ENCODE measurements at regions not wholly inside any gene's neighbourhood (a gene's known extent, or its start where the extent isn't known, plus 50 kb on each side); places are given as distances from the start of the nearest gene placed in this dataset.

DNA sequence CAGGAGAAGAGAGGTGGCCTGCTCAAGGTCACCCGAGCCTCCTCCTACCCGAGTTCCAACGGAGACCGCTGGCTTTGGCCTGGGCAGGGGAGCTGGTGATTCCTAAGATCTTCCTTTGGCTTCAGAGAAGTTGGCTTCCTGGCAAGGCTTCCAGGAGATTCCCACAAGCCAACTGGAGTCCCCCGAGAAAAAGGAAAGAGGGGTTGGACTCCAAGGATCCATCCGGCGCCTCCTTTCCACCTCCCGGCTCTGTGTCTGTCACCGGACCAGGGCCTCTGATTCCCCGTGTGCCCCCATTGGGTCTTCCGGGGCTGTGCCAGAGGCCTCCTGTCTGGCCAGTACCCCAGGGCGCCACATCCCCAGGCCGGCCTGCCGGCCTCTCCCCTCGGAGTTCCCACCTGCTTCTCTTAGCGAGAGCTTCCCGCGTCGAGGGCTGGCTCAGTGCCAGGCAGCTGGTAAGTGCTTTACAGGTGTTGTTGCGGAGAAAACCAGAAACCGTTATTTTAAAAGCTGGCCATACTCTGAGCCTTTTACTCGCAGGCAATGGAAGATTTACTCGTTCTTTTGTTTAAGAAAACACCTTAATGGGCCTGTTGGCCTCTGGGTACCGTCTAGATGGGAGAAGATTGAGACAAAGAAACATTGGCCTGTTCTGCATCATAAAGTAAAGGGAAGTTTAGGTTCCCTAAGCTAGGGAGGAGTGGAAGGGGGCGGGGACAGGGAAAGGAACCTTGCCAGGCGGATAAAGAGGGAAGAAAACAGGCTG lies 258.4 kb upstream of the SDK2 start:
- no peak overlapping the region; the same call in 1 of the 2 replicates for H3K4me2 ChIP-seq (ENCODE audit: low read depth, low read length)
- peak; percentile 19 for DNase-seq
- H3K9me3 ChIP-seq (replicated peaks; ENCODE audit: insufficient read depth, low read length): no peaks in the 10 kb centered on the region
- no peak overlapping the region for H3K4me3 ChIP-seq (ENCODE audit: low read length)
- H3K79me2 ChIP-seq (ENCODE audit: low read length): no peaks in the 10 kb centered on the region
- H3K27ac ChIP-seq (ENCODE audit: low read length): no peak overlapping the region
- H3K4me1 ChIP-seq (ENCODE audit: low read length): no peaks in the 10 kb centered on the region
- H3K36me3 ChIP-seq (replicated peaks; ENCODE audit: insufficient read depth, low read length): no peaks in the 10 kb centered on the region
- no peaks in the 10 kb centered on the region for H3K9me2 ChIP-seq (replicated peaks; ENCODE audit: insufficient read depth, low read length)
- no peak overlapping the region for H3K9ac ChIP-seq (ENCODE audit: low read length)
- no peaks in the 10 kb centered on the region for H3F3A ChIP-seq (ENCODE audit: insufficient read depth, low read length)
- TF ChIP-seq EZH2 (optimal IDR thresholded peaks at IDR 0.05; ENCODE audit: low read depth, low read length): no peak
- TF ChIP-seq, protein P1, sequence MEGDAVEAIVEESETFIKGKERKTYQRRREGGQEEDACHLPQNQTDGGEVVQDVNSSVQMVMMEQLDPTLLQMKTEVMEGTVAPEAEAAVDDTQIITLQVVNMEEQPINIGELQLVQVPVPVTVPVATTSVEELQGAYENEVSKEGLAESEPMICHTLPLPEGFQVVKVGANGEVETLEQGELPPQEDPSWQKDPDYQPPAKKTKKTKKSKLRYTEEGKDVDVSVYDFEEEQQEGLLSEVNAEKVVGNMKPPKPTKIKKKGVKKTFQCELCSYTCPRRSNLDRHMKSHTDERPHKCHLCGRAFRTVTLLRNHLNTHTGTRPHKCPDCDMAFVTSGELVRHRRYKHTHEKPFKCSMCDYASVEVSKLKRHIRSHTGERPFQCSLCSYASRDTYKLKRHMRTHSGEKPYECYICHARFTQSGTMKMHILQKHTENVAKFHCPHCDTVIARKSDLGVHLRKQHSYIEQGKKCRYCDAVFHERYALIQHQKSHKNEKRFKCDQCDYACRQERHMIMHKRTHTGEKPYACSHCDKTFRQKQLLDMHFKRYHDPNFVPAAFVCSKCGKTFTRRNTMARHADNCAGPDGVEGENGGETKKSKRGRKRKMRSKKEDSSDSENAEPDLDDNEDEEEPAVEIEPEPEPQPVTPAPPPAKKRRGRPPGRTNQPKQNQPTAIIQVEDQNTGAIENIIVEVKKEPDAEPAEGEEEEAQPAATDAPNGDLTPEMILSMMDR (IDR thresholded peaks at IDR 0.05; ENCODE audit: low read length): no peak
- TF ChIP-seq EZH2phosphoT487 (IDR thresholded peaks at IDR 0.05; ENCODE audit: low read length): no peak
- no peaks in the 10 kb centered on the region; the same call in 1 of the 2 replicates for H4K20me1 ChIP-seq (ENCODE audit: insufficient read depth, low read length)
- H2AFZ ChIP-seq (ENCODE audit: low read length): no peak overlapping the region
- peaks cover 79% of the 10 kb centered on the region for H3K27me3 ChIP-seq (replicated peaks; ENCODE audit: insufficient read depth, low read length)

DNA sequence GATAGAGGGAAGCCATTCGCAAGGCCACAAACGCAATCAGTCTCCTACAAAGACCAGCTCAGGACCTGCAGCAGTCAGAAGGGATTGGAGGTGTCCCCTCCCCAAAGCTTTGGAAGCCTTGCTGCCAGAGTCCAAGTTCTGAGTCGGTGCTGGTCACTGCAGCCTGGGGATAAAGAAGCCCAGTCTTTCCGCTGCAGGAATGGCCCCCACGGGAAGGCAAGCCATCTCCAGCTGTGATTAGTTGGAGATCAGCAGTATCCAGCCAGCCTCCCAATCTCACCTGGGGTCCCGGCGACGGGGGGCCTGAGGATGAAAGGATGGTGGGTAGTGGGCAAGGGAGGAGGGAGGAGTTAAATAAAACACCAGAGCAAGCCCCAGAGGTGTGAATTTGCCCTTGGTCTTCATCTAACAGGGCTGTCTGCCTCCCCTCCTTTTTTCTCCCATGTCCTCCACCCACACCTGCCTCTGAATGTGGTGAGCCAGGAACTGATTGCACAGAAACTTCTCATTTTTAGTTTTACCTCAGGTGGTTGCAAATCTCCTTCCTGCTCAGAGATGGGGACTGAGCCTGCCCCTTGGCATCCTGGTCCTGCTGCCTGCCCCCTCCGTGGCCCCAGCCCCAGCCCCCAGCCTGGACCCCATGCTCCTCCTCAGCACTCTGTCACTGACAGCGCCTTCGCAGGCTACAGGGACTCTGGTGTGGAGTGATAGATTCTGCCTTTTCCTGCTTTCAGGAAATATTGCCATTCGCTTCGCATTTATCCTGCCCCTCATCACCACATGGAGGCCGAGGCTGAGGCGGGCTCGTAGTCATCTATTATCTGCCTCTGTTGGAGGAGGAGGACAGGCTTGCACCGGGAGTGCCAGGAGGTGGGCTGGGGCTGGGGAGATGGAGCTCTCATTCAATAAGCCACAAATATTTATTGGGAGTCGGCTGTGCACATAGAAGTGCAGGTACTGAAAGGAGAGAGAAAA lies 262.9 kb upstream of the SDK2 start:
- Histone ChIP-seq H3K9me2 (replicated peaks; ENCODE audit: insufficient read depth, low read length) (no peaks in the 10 kb centered on the region), H3K9me3 (replicated peaks; ENCODE audit: insufficient read depth, low read length) (no peaks in the 10 kb centered on the region), H3K9ac (ENCODE audit: low read length) (no peak overlapping the region), H3K79me2 (ENCODE audit: low read length) (no peaks in the 10 kb centered on the region), H2AFZ (ENCODE audit: low read length) (no peak overlapping the region), H3K36me3 (replicated peaks; ENCODE audit: insufficient read depth, low read length) (no peaks in the 10 kb centered on the region), H3K4me2 (ENCODE audit: low read depth, low read length) (no peak overlapping the region), H3K27ac (ENCODE audit: low read length) (no peak overlapping the region), H3K27me3 (replicated peaks; ENCODE audit: insufficient read depth, low read length) (peaks cover 74% of the 10 kb centered on the region), H3K4me3 (ENCODE audit: low read length) (no peak overlapping the region), H3K4me1 (ENCODE audit: low read length) (no peaks in the 10 kb centered on the region), H3F3A (ENCODE audit: insufficient read depth, low read length) (no peaks in the 10 kb centered on the region), H4K20me1 (ENCODE audit: insufficient read depth, low read length) (no peaks in the 10 kb centered on the region; the same call in 1 of the 2 replicates)
- DNase-seq: no peak
- no peak for TF ChIP-seq EZH2 (optimal IDR thresholded peaks at IDR 0.05; ENCODE audit: low read depth, low read length)
- TF ChIP-seq, protein P1 (IDR thresholded peaks at IDR 0.05; ENCODE audit: low read length): no peak
- TF ChIP-seq EZH2phosphoT487 (IDR thresholded peaks at IDR 0.05; ENCODE audit: low read length): no peak

DNA sequence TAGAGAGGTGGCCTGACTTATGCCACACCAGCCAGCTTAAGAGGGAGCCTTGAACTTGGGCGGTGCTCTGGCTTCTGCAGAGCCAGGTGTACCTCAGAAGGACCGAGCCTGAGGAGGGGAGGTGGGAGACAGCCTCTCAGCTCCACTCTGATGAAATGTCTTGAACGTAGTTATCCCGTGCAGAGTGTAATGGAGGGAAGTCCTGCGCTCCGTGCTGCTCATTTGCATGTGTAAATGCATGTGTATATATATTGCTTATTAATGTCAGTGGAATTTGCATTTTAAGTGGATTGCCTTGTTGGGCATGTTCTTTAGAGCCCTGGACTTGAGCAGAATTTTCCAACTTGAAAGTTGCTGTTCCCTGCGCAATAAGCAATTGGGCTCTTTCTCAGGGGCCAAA lies 264.9 kb upstream of the SDK2 start:
- Histone ChIP-seq H3K9ac (ENCODE audit: low read length) (no peak overlapping the region), H3K4me1 (ENCODE audit: low read length) (no peaks in the 10 kb centered on the region), H3K4me3 (ENCODE audit: low read length) (no peak overlapping the region), H3K27me3 (replicated peaks; ENCODE audit: insufficient read depth, low read length) (peaks cover 54% of the 10 kb centered on the region), H3K36me3 (replicated peaks; ENCODE audit: insufficient read depth, low read length) (no peaks in the 10 kb centered on the region), H3F3A (ENCODE audit: insufficient read depth, low read length) (no peaks in the 10 kb centered on the region), H3K27ac (ENCODE audit: low read length) (no peak overlapping the region), H3K79me2 (ENCODE audit: low read length) (no peaks in the 10 kb centered on the region), H3K4me2 (ENCODE audit: low read depth, low read length) (no peak overlapping the region), H4K20me1 (ENCODE audit: insufficient read depth, low read length) (no peaks in the 10 kb centered on the region; the same call in 1 of the 2 replicates), H2AFZ (ENCODE audit: low read length) (no peak overlapping the region), H3K9me3 (replicated peaks; ENCODE audit: insufficient read depth, low read length) (no peaks in the 10 kb centered on the region), H3K9me2 (replicated peaks; ENCODE audit: insufficient read depth, low read length) (no peaks in the 10 kb centered on the region)
- no peak for DNase-seq
- TF ChIP-seq EZH2phosphoT487 (IDR thresholded peaks at IDR 0.05; ENCODE audit: low read length): no peak
- TF ChIP-seq, protein P1 (IDR thresholded peaks at IDR 0.05; ENCODE audit: low read length): no peak
- no peak for TF ChIP-seq EZH2 (optimal IDR thresholded peaks at IDR 0.05; ENCODE audit: low read depth, low read length)

Measured in MM.1S (cell line).